H1 (cell line): ENCODE measurements at regions not wholly inside any gene's neighbourhood (a gene's known extent, or its start where the extent isn't known, plus 50 kb on each side); places are given as distances from the start of the nearest gene placed in this dataset.

Experiments
- ATF3 ChIP-seq: IDR thresholded peaks from 2 replicates; pipeline ENCODE4 v1.6.1; 2011; ENCODE audit warnings: low read depth, mild to moderate bottlenecking, low read length; ENCODE audit not compliant: insufficient read depth
- CEBPB ChIP-seq: IDR thresholded peaks from 2 replicates; pipeline ENCODE4 v1.6.1; 2012; ENCODE audit warnings: low read depth, low read length
- CHD1 ChIP-seq: IDR thresholded peaks from 2 replicates; pipeline ENCODE4 v1.6.1; 2012; ENCODE audit warnings: low read depth, low read length, improper control_type of control experiment
- CTBP2 ChIP-seq: IDR thresholded peaks from 2 replicates; pipeline ENCODE4 v1.7.0; 2011; ENCODE audit warnings: borderline replicate concordance, mild to moderate bottlenecking, moderate library complexity, mixed read lengths, low read length; ENCODE audit not compliant: insufficient read depth, insufficient read length
- EGR1 ChIP-seq: IDR thresholded peaks from 2 replicates; pipeline ENCODE4 v1.6.1; 2011; ENCODE audit warnings: low read depth, low read length, borderline replicate concordance
- EZH2 ChIP-seq: fragments of 200-600 bp; sonication (generic); IDR thresholded peaks from 2 replicates; pipeline ENCODE4 v1.7.1; 2012; ENCODE audit warnings: low read depth, mild to moderate bottlenecking, moderate library complexity, low read length, inconsistent platforms; ENCODE audit not compliant: severe bottlenecking
- NANOG ChIP-seq: IDR thresholded peaks from 2 replicates; pipeline ENCODE4 v1.6.1; 2011; ENCODE audit warnings: low read length, low read depth, mild to moderate bottlenecking, inconsistent platforms; ENCODE audit not compliant: insufficient read depth, poor library complexity, severe bottlenecking
- NRF1 ChIP-seq: IDR thresholded peaks from 2 replicates; pipeline ENCODE4 v1.6.1; 2011; ENCODE audit warnings: mild to moderate bottlenecking, low read depth, low read length, improper control_type of control experiment
- POLR2AphosphoS5 ChIP-seq: IDR thresholded peaks from 2 replicates; pipeline ENCODE4 v1.6.1; 2011; ENCODE audit warnings: low read depth, low read length
- SIN3A ChIP-seq, 2 experiments: IDR thresholded peaks in 1 of 2; conservative IDR thresholded peaks in 1 of 2; 2 replicates each; pipeline ENCODE4 v1.6.1; 2011 to 2012; ENCODE audit warnings: low read length in 2 of 2, improper control_type of control experiment in 1 of 2, low read depth in 1 of 2, mild to moderate bottlenecking in 1 of 2
- SRF ChIP-seq: IDR thresholded peaks from 2 replicates; pipeline ENCODE4 v1.6.1; 2011; ENCODE audit warnings: mild to moderate bottlenecking, low read depth, low read length, moderate library complexity
- TBP ChIP-seq: IDR thresholded peaks from 2 replicates; pipeline ENCODE4 v1.6.1; 2011; ENCODE audit warnings: low read depth, low read length, improper control_type of control experiment
- TF ChIP-seq, protein P1 (sequence below), 3 experiments: IDR thresholded peaks; 1 replicate in 2 of 3; 2 replicates in 1 of 3; pipeline versions ENCODE4 v1.5.1 to v1.6.1; 2011; ENCODE audit warnings: low read length in 3 of 3, mild to moderate bottlenecking in 3 of 3, inconsistent platforms in 2 of 3, low read depth in 1 of 3, moderate library complexity in 1 of 3; ENCODE audit not compliant: insufficient read depth in 1 of 3; ENCODE audit errors: control extremely low read depth in 1 of 3

- TF ChIP-seq, protein P1, sequence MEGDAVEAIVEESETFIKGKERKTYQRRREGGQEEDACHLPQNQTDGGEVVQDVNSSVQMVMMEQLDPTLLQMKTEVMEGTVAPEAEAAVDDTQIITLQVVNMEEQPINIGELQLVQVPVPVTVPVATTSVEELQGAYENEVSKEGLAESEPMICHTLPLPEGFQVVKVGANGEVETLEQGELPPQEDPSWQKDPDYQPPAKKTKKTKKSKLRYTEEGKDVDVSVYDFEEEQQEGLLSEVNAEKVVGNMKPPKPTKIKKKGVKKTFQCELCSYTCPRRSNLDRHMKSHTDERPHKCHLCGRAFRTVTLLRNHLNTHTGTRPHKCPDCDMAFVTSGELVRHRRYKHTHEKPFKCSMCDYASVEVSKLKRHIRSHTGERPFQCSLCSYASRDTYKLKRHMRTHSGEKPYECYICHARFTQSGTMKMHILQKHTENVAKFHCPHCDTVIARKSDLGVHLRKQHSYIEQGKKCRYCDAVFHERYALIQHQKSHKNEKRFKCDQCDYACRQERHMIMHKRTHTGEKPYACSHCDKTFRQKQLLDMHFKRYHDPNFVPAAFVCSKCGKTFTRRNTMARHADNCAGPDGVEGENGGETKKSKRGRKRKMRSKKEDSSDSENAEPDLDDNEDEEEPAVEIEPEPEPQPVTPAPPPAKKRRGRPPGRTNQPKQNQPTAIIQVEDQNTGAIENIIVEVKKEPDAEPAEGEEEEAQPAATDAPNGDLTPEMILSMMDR (IDR thresholded peaks at IDR 0.05; ENCODE audit: control extremely low read depth in 1 of 3, insufficient read depth in 1 of 3, low read depth in 1 of 3, low read length in 3 of 3) = no peak
- TF ChIP-seq SIN3A (conservative IDR thresholded peaks at IDR 0.05 in 1 of 2, IDR thresholded peaks at IDR 0.05 in 1 of 2; ENCODE audit: low read depth in 1 of 2, low read length in 2 of 2) = no peak
- no peak for TF ChIP-seq EGR1
- TF ChIP-seq POLR2AphosphoS5 = no peak
- no peak for TF ChIP-seq ATF3
- TF ChIP-seq CTBP2 = no peak
- TF ChIP-seq SRF = no peak
- TF ChIP-seq CEBPB = no peak
- TF ChIP-seq EZH2 = no peak
- TF ChIP-seq CHD1 = no peak
- no peak for TF ChIP-seq NANOG
- TF ChIP-seq TBP = no peak
- no peak for TF ChIP-seq NRF1
Observed at GRCh38 chr1:39153684-39154083, 50.8 kb upstream of the MACF1 start.
